ENCODE measurements at regions not wholly inside any gene's neighbourhood (a gene's known extent, or its start where the extent isn't known, plus 50 kb on each side); places are given as distances from the start of the nearest gene placed in this dataset.

- no peak for DNase-seq (ENCODE audit: low spot score)
These were observed 299.8 kb upstream of the THBS1 start for GRCh38 chr15:39281094-39281493.

GRCh38 chr15:39282663-39283208 lies 298.1 kb upstream of the THBS1 start:
- DNase-seq (ENCODE audit: low spot score): no peak

- DNase-seq (ENCODE audit: low spot score): no peak
These were observed 297.3 kb upstream of the THBS1 start for GRCh38 chr15:39283531-39283930.

- no peak for DNase-seq (ENCODE audit: low spot score)
These were observed 295.8 kb upstream of the THBS1 start for GRCh38 chr15:39285071-39285470.

- no peak for DNase-seq (ENCODE audit: low spot score)
These were observed 295.2 kb upstream of the THBS1 start for GRCh38 chr15:39285663-39286062.

GRCh38 chr15:39286706-39287105 lies 294.2 kb upstream of the THBS1 start:
- no peak for DNase-seq (ENCODE audit: low spot score)

- no peak for DNase-seq (ENCODE audit: low spot score)
These were observed 293.3 kb upstream of the THBS1 start for GRCh38 chr15:39287322-39288195.

GRCh38 chr15:39290711-39291435 lies 290.0 kb upstream of the THBS1 start:
- DNase-seq (ENCODE audit: low spot score): no peak

- DNase-seq (ENCODE audit: low spot score): no peak
These were observed 289.2 kb upstream of the THBS1 start for GRCh38 chr15:39291690-39292089.

- no peak for DNase-seq (ENCODE audit: low spot score)
These were observed 283.9 kb upstream of the THBS1 start for GRCh38 chr15:39296955-39297354.

- no peak for DNase-seq (ENCODE audit: low spot score)
These were observed 282.5 kb upstream of the THBS1 start for GRCh38 chr15:39298271-39298962.

- no peak for DNase-seq (ENCODE audit: low spot score)
These were observed 281.2 kb upstream of the THBS1 start for GRCh38 chr15:39299486-39300267.

GRCh38 chr15:39300451-39301153 lies 280.3 kb upstream of the THBS1 start:
- no peak for DNase-seq (ENCODE audit: low spot score)

- no peak for DNase-seq (ENCODE audit: low spot score)
These were observed 279.3 kb upstream of the THBS1 start for GRCh38 chr15:39301589-39301999.

GRCh38 chr15:39302936-39303335 lies 277.9 kb upstream of the THBS1 start:
- no peak for DNase-seq (ENCODE audit: low spot score)

GRCh38 chr15:39304201-39304841 lies 276.6 kb upstream of the THBS1 start:
- no peak for DNase-seq (ENCODE audit: low spot score)

- no peak for DNase-seq (ENCODE audit: low spot score)
These were observed 275.7 kb upstream of the THBS1 start for GRCh38 chr15:39304931-39305728.

- no peak for DNase-seq (ENCODE audit: low spot score)
These were observed 270.2 kb upstream of the THBS1 start for GRCh38 chr15:39310633-39311032.

- no peak for DNase-seq (ENCODE audit: low spot score)
These were observed 267.9 kb upstream of the THBS1 start for GRCh38 chr15:39312984-39313383.

GRCh38 chr15:39313467-39313866 lies 267.4 kb upstream of the THBS1 start:
- DNase-seq (ENCODE audit: low spot score): no peak
